ENCODE measurements at regions not wholly inside any gene's neighbourhood (a gene's known extent, or its start where the extent isn't known, plus 50 kb on each side); places are given as distances from the start of the nearest gene placed in this dataset.

DNA sequence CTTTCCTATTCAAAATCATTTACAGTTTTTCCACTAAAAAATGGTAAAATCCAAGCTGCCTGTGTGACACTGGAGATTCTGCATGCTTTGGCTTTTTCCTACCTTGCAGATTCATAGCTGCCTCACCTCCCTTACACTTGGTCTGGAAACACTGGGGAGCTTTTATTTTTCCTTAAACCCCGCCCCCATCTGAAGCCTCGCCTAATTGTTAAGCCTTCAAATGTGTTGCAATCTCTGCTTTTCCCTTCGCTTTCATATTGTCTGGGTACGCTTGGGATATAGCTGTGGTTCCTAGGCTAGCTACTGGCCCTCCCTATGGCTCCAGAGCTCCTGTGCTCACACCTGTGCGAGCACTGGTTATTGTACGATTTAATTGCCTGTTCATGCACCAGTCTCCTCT is 942.4 kb upstream of the GYPC start:
- Histone ChIP-seq H3K23ac (ENCODE audit: low read length in 2 of 2) (no peak overlapping the region), H3K27me3 (ENCODE audit: control insufficient read depth in 1 of 2, insufficient read depth in 1 of 2, low read length in 2 of 2) (no peaks in the 10 kb centered on the region), H2BK15ac (ENCODE audit: low read depth, poor library complexity, severe bottlenecking) (no peak overlapping the region), H3K18ac (ENCODE audit: low read depth in 1 of 2, low read length in 2 of 2) (no peak overlapping the region), H3K9ac (ENCODE audit: low read length) (no peak overlapping the region), H3K27ac (ENCODE audit: low read length, poor library complexity, severe bottlenecking) (no peak overlapping the region), H3K4me2 (ENCODE audit: low read length, poor library complexity, severe bottlenecking) (no peak overlapping the region), H3K4ac (ENCODE audit: low read depth in 1 of 2, low read length in 2 of 2) (no peak overlapping the region), H3K4me1 (ENCODE audit: control insufficient read depth, insufficient read depth, low read depth, low read length) (no peaks in the 10 kb centered on the region), H3K79me1 (replicated peaks; ENCODE audit: low read length, poor library complexity, severe bottlenecking) (no peaks in the 10 kb centered on the region), H4K91ac (ENCODE audit: low read length) (no peak overlapping the region), H3K36me3 (ENCODE audit: control insufficient read depth in 1 of 2, insufficient read depth in 2 of 2, low read depth in 1 of 2, low read length in 2 of 2) (no peaks in the 10 kb centered on the region), H2BK5ac (ENCODE audit: low read depth, low read length, poor library complexity, severe bottlenecking) (no peak overlapping the region), H3K14ac (ENCODE audit: low read length in 2 of 2) (no peak overlapping the region), H2AFZ (ENCODE audit: low read depth, low read length) (no peak overlapping the region), H2BK12ac (ENCODE audit: low read length in 2 of 2) (no peak overlapping the region), H2BK120ac (ENCODE audit: low read depth, low read length) (no peak overlapping the region), H3K4me3 (ENCODE audit: insufficient read depth in 1 of 2, low read depth in 1 of 2, low read length in 2 of 2) (no peak overlapping the region), H4K8ac (ENCODE audit: low read length) (no peak overlapping the region), H2AK5ac (ENCODE audit: low read length, severe bottlenecking) (no peak overlapping the region), H3K9me3 (ENCODE audit: control insufficient read depth, low read length) (peaks cover 2% of the 10 kb centered on the region)
- 87% methylated on average over 6 of the region's 6 CpGs for WGBS
- DNase-seq: no peak

DNA sequence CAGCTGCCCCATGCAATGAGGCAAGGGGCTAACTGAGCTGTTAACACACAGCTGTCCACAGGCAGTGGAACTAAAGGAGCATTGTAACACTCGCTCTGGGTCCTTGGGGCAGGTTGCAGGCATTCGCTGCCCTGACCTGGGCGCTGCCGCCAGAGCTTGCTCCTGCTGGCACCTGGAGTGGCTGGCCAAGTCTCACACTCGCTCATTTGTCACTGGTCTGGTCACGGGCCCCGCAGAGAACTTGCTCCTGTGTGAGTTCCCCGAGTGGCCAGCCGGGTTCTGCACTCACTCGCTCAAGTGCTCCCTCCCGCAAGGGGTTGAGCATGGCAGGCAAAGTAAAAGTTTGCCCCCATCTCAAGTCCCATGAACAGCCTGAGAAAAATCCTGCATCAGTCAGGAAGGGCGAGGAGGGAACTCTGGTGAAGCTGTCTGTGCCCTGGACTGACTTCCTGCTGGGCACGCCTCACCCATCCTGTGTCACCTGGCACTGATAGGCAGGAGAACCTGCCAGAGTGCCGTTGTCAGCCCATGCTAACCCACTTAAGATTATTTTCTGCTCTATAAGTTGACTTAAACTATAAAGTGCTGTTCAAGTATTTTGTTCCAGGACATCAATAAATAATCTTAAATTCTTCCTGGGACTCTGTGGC is 934.8 kb upstream of the GYPC start:
- no peaks in the 10 kb centered on the region for H3K36me3 ChIP-seq (ENCODE audit: control insufficient read depth in 1 of 2, insufficient read depth in 2 of 2, low read depth in 1 of 2, low read length in 2 of 2)
- H3K79me1 ChIP-seq (replicated peaks; ENCODE audit: low read length, poor library complexity, severe bottlenecking): no peaks in the 10 kb centered on the region
- no peak overlapping the region for H4K91ac ChIP-seq (ENCODE audit: low read length)
- no peak overlapping the region for H3K4me2 ChIP-seq (ENCODE audit: low read length, poor library complexity, severe bottlenecking)
- WGBS: 86% methylated on average over 12 of the region's 14 CpGs
- H2BK12ac ChIP-seq (ENCODE audit: low read length in 2 of 2): no peak overlapping the region
- no peaks in the 10 kb centered on the region for H3K27me3 ChIP-seq (ENCODE audit: control insufficient read depth in 1 of 2, insufficient read depth in 1 of 2, low read length in 2 of 2)
- peaks cover 8% of the 10 kb centered on the region for H3K9me3 ChIP-seq (ENCODE audit: control insufficient read depth, low read length)
- H3K4me1 ChIP-seq (ENCODE audit: control insufficient read depth, insufficient read depth, low read depth, low read length): no peaks in the 10 kb centered on the region
- no peak overlapping the region for H3K18ac ChIP-seq (ENCODE audit: low read depth in 1 of 2, low read length in 2 of 2)
- no peak overlapping the region for H3K4me3 ChIP-seq (ENCODE audit: insufficient read depth in 1 of 2, low read depth in 1 of 2, low read length in 2 of 2)
- H4K8ac ChIP-seq (ENCODE audit: low read length): no peak overlapping the region
- no peak overlapping the region for H3K4ac ChIP-seq (ENCODE audit: low read depth in 1 of 2, low read length in 2 of 2)
- no peak overlapping the region for H2AFZ ChIP-seq (ENCODE audit: low read depth, low read length)
- H3K23ac ChIP-seq (ENCODE audit: low read length in 2 of 2): no peak overlapping the region
- no peak for DNase-seq
- no peak overlapping the region for H3K14ac ChIP-seq (ENCODE audit: low read length in 2 of 2)
- no peak overlapping the region for H2BK15ac ChIP-seq (ENCODE audit: low read depth, poor library complexity, severe bottlenecking)
- no peak overlapping the region for H2AK5ac ChIP-seq (ENCODE audit: low read length, severe bottlenecking)
- no peak overlapping the region for H3K27ac ChIP-seq (ENCODE audit: low read length, poor library complexity, severe bottlenecking)
- no peak overlapping the region for H2BK120ac ChIP-seq (ENCODE audit: low read depth, low read length)
- H3K9ac ChIP-seq (ENCODE audit: low read length): no peak overlapping the region
- no peak overlapping the region for H2BK5ac ChIP-seq (ENCODE audit: low read depth, low read length, poor library complexity, severe bottlenecking)

DNA sequence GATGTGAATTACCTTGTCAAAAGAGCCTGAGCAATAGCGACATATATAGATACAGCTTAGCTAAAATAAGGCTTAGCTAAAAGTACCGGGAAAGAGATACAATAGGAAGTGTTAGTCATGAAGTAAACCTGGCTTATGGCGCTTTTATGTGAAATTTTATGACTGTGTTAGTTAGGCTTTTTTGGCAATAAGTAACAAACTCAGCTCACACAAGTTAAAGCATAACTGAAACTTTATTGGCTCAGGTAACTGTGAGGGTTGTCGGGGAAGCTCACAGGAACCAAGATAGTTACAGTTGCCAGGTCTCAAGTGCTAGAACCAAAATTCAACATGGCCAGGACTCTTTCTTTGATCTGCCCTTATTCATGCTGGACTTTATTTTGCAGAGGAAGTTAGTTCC is 925.0 kb upstream of the GYPC start:
- Histone ChIP-seq H3K14ac (ENCODE audit: low read length in 2 of 2) (no peak overlapping the region), H4K91ac (ENCODE audit: low read length) (no peak overlapping the region), H2BK15ac (ENCODE audit: low read depth, poor library complexity, severe bottlenecking) (no peak overlapping the region), H3K27ac (ENCODE audit: low read length, poor library complexity, severe bottlenecking) (no peak overlapping the region), H3K4me2 (ENCODE audit: low read length, poor library complexity, severe bottlenecking) (no peak overlapping the region), H2BK5ac (ENCODE audit: low read depth, low read length, poor library complexity, severe bottlenecking) (no peak overlapping the region), H3K9me3 (ENCODE audit: control insufficient read depth, low read length) (peaks cover 21% of the 10 kb centered on the region), H3K36me3 (ENCODE audit: control insufficient read depth in 1 of 2, insufficient read depth in 2 of 2, low read depth in 1 of 2, low read length in 2 of 2) (no peaks in the 10 kb centered on the region), H2AFZ (ENCODE audit: low read depth, low read length) (no peak overlapping the region), H2AK5ac (ENCODE audit: low read length, severe bottlenecking) (no peak overlapping the region), H3K79me1 (replicated peaks; ENCODE audit: low read length, poor library complexity, severe bottlenecking) (no peaks in the 10 kb centered on the region), H3K23ac (ENCODE audit: low read length in 2 of 2) (no peak overlapping the region), H2BK12ac (ENCODE audit: low read length in 2 of 2) (no peak overlapping the region), H3K4me1 (ENCODE audit: control insufficient read depth, insufficient read depth, low read depth, low read length) (no peaks in the 10 kb centered on the region), H3K18ac (ENCODE audit: low read depth in 1 of 2, low read length in 2 of 2) (no peak overlapping the region), H3K4ac (ENCODE audit: low read depth in 1 of 2, low read length in 2 of 2) (no peak overlapping the region), H3K27me3 (ENCODE audit: control insufficient read depth in 1 of 2, insufficient read depth in 1 of 2, low read length in 2 of 2) (no peaks in the 10 kb centered on the region), H4K8ac (ENCODE audit: low read length) (no peak overlapping the region), H3K4me3 (ENCODE audit: insufficient read depth in 1 of 2, low read depth in 1 of 2, low read length in 2 of 2) (no peak overlapping the region), H2BK120ac (ENCODE audit: low read depth, low read length) (no peak overlapping the region), H3K9ac (ENCODE audit: low read length) (no peak overlapping the region)
- 96% methylated on average over 3 of the region's 4 CpGs for WGBS
- no peak for DNase-seq

DNA sequence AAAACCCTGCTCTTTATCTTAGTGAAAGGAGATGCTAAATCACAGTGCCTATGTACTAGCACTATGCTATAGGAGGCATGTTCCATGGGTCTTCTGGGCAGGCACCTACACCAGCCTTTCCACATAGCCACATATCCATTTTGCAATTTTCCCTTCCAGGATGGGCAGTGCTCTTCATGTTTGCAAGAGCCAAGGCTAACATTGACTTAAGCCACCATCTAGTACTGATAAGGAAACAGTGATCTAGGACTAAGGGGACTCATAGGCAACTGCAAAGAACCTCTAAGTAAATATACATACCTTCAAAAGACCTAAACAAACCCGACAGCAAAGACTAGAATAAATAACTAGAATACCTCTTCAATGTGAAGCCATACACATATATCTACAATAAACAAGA is 919.7 kb upstream of the GYPC start:
- Histone ChIP-seq H2BK120ac (ENCODE audit: low read depth, low read length) (no peak overlapping the region), H3K4ac (ENCODE audit: low read depth in 1 of 2, low read length in 2 of 2) (no peak overlapping the region), H3K18ac (ENCODE audit: low read depth in 1 of 2, low read length in 2 of 2) (no peak overlapping the region), H3K9me3 (ENCODE audit: control insufficient read depth, low read length) (peaks cover 31% of the 10 kb centered on the region), H3K27ac (ENCODE audit: low read length, poor library complexity, severe bottlenecking) (no peak overlapping the region), H3K14ac (ENCODE audit: low read length in 2 of 2) (no peak overlapping the region), H3K4me1 (ENCODE audit: control insufficient read depth, insufficient read depth, low read depth, low read length) (no peaks in the 10 kb centered on the region), H4K91ac (ENCODE audit: low read length) (no peak overlapping the region), H3K27me3 (ENCODE audit: control insufficient read depth in 1 of 2, insufficient read depth in 1 of 2, low read length in 2 of 2) (no peaks in the 10 kb centered on the region), H4K8ac (ENCODE audit: low read length) (no peak overlapping the region), H2BK12ac (ENCODE audit: low read length in 2 of 2) (no peak overlapping the region), H3K4me2 (ENCODE audit: low read length, poor library complexity, severe bottlenecking) (no peak overlapping the region), H3K36me3 (ENCODE audit: control insufficient read depth in 1 of 2, insufficient read depth in 2 of 2, low read depth in 1 of 2, low read length in 2 of 2) (no peaks in the 10 kb centered on the region), H3K4me3 (ENCODE audit: insufficient read depth in 1 of 2, low read depth in 1 of 2, low read length in 2 of 2) (no peak overlapping the region), H3K9ac (ENCODE audit: low read length) (no peak overlapping the region), H2BK5ac (ENCODE audit: low read depth, low read length, poor library complexity, severe bottlenecking) (no peak overlapping the region), H2AK5ac (ENCODE audit: low read length, severe bottlenecking) (no peak overlapping the region), H3K79me1 (replicated peaks; ENCODE audit: low read length, poor library complexity, severe bottlenecking) (no peaks in the 10 kb centered on the region), H3K23ac (ENCODE audit: low read length in 2 of 2) (no peak overlapping the region), H2AFZ (ENCODE audit: low read depth, low read length) (no peak overlapping the region), H2BK15ac (ENCODE audit: low read depth, poor library complexity, severe bottlenecking) (no peak overlapping the region)
- no peak for DNase-seq
- 91% methylated on average over 1 of the region's 1 CpG for WGBS
